NCI-H226 (cell line): ENCODE measurements at regions not wholly inside any gene's neighbourhood (a gene's known extent, or its start where the extent isn't known, plus 50 kb on each side); places are given as distances from the start of the nearest gene placed in this dataset.

ENCODE experiments used
- DNase-seq: peaks from one replicate; pipeline ENCODE4 v3.0.0-alpha.2; 2015

DNA sequence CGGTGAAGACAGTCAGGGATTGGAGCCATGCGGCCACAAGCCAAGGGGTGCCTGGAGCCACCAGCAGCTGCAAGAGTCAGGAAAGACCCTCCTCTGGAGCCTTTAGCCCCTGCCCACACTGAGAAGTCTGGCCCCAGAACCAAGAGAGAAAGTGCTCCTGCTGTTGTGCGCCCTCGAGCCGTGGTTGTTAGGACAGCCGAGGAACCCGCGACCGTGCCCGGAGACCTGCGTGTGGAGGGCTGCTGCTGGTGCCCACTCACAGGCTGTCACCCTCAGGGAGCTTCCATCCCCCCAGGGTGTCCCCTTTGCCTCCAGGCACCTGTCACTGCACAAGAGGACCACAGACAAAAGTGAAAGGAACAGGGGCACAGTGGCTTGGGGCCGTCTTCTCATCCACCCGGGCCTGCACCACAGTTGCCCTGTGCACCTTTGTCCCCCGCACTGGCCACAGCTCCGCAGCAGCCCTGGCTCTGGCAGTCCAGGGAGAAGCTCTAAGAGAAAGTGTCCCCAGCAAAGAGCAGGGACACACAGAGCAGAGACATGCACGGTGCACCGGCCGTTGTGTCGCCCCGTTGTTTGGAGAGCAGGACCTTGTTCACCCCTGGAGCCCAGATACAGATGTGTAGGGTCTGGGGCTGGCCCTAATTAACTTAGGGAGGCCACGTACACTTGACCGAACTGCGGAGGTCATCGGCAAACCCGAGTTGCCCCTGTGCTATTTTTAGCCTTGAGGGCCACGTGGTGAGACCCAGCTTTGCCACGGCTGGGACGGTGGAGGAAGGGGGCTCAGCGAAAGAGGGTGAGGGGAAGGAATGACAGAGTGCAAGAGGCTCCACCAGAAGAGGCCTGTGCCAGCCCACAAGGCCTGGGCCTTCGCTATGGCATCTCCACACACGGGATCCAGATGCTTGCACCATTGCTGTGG lies 329.2 kb downstream of the C16orf95 start:
- no peak for DNase-seq

DNA sequence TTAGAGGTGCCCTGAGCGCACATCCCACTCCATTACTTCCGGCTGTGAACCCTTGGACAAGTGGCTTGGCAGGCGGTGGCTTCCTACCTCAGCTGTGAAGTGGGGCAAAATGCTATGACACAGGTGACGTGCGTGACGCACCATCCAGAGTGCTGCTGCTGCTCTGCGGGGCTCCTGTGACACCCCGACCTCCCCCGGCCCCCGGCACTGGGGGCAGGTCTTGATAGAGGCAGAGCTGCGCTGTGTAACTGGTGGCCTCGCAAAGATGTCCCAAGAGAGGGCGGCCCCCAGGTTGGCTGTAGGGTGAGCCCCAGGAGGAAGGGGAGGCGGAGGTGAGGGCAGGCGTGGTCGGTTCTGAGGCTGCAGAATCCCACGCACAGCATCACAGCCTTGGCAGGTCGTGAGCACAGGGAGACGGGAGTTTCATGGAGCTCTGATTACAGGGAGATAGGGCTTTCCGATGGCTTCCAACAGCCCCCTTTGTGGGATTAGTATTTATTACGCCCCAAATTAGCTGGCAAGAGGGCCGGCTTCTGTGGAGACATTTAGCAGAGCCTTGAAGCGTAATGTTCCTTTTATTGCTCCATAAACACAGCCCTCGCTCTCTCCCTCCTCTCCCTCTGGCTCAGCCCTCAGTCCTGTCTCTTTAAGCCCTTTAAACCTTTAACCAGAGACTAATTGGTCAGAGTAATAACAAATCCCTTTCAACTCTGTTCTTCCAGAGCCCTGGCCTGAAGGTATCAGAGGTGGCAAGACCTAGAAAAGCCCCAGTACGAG lies 328.1 kb downstream of the C16orf95 start:
- DNase-seq: no peak

DNA sequence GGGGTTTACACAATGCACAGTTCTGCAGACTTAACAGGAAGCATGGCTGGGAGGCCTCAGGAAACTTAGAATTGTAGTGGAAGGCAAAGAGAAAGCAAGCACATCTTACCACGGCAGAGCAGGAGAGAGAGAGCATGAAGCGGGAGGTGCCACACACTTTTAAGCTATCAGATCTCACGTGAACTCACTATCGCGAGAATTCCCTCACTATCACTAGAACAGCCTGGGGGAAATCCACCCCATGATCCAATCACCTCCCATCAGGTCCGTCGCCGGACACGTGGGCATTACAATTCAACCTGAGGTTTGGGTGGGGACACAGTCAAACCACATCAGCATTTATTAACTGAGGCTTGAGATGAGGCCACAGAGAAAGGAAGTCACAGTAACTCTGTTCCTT lies 326.7 kb downstream of the C16orf95 start:
- no peak for DNase-seq

DNA sequence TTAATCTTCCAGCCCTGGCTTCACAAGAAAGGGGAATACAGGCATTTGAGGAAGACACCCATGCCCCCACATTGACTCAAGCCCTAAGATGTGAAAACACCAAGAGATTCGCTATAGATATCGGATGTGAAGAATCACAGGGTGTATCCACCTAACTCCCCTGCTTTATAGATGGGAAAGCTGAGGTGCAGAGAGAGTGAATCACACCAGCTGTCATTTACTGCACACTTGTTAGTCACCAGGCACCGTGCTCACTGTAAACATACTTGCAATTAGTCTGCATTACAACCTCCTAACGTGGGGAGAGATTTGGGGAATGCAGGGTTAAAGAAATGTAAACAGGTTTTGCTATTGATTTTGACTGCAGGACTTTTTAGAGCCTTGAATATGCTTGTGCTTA lies 325.5 kb downstream of the C16orf95 start:
- DNase-seq: peak; percentile 26

DNA sequence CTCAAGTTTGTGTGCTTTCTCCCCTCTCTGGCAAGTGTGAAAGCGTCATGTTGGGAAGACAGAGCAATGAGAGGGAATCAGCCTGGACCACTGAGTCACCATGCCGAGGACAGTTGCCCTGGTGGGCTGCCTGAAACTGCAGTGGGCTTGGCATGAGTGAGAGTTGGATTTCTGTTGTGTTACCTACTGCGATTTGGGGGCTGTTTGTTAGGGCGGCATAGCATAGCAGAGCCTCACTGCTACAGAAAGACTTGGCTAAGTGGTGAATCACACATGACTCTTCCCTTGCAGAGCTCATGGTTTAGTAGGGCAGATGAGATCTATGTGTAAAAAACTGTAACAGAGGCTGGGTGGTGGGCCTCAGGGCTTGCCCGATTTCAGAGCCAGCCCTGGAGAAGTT lies 324.6 kb downstream of the C16orf95 start:
- no peak for DNase-seq

DNA sequence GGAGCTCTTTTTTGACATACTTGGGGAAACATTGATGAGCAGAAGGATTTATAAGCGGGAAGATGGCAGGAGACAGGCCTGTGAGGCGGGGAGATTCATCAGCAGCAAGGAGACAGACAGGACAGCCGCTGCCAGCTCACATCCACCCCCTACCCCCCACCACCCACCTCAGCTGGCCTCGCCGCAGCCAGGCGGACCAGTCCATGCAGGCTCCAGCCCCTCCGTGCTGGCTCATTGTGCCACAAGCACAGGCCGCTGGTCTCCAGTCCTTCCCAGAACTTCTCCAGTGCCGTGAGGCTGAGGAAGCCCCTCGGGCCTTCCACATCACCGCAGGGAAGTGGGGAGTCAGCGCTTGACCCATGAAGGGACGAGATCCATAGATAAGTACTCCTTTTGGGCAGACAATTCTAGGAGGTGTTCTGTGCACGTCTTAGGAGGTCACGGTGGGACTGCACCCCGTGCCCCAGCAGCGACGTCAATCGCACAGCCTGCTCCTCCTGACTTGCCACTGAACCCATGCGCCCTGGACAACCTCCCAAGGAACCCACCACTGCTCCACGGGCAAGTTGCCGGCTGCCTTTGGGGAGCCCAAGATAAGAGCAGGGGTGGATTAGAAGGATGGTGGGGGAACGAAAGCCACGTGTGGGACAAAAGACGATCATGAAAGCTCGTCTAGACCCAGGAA lies 323.6 kb downstream of the C16orf95 start:
- DNase-seq: no peak

DNA sequence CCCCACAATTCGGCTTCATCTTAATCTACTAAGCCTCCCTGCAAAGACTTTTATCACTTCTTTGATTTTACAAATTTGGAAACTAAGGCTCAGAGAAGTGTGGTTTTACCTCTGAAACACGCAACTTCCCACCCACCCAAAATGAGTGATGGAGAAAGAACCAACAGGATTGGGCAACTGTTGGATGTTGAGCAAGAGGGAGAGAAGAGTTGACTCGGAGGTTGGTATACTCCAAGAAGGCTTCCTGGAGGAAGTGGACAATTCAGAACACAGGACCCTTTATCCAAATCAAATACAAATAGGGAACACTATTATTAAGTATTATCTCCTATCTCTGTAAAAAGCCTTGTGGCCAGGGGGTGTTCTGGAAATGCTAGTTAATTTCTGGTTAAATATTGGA lies 323.0 kb downstream of the C16orf95 start:
- DNase-seq: no peak

DNA sequence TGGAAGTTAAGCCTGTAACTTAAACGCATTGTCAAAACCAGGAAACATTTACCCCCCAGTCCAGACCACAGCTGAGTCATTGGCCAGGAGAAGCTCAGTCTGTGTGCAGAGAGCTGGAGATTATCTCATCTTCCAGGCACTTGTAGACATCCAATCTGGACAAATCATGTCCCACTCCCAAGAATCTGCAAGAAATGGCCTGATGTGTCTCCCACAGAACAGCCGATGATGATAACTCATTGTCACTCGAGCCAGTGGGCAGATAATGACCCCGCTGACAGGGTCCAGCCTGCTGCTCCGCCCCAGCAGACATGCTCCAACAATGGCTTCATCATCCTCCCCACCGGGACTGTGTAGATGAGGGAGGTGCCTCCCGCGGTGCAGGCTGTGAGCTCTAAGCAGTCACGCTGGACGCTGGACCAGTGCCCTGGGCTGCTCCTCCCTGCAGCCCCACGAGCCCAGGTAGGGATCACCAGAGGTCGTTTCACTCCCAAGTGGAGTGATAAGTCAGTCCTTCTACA lies 322.5 kb downstream of the C16orf95 start:
- DNase-seq: peak; percentile 90

DNA sequence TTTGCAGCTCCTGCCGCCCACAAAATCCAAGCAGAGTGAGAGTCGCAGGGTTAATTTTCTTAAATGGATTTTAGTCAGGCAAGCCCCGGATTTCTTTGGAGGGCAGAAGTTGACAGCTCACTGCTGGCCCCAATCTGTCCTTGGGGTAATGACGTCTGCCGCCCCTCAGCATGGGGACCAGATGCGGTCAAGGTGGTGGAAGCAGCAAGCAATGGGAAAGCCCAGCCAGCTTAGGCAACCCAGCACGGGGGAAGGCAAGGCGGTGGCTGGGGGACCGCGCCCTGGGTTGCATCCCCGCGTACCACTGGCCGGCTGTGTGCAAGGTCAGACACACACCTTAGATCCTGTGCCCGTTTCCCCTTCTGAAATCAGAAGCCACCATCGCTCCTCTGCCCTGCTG lies 321.7 kb downstream of the C16orf95 start:
- no peak for DNase-seq

DNA sequence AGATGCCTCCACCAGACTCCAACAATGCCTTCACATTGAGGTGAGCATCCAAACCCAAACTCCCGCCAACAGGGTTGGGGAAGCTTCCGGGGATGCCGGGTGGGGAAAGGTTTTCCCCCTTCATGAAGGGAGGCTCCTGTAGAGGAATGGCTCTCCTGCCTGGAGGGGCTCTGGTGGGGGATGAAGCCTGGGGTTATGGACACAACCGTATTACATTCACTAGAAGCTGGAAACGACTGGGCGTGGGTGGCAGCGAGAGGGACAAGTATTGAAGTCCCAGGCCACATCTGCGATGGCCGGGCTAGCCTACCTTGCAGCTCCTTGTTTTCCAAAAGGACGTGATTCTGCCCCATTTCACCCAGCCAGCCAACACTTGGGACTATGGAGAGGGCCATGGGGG lies 321.1 kb downstream of the C16orf95 start:
- DNase-seq: no peak

DNA sequence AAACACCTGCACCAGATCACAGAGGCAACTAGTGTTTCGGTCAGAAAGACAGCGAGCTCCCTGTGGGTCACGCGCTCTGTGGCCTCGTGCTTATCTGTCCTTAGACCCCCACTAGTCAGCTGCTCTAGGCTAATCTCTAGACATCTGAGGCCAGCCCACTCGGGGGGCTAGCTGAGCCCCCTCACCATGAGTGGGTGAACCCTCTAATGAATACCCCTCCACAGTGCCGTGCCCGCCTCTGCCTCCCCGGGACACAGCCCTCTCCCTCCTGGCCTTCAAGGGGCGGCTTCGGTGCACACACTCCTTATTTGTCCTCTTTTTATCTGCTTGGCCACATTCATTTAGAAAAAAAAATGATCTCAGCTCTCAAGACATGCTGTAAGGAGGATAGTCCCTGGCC lies 320.1 kb downstream of the C16orf95 start:
- no peak for DNase-seq

DNA sequence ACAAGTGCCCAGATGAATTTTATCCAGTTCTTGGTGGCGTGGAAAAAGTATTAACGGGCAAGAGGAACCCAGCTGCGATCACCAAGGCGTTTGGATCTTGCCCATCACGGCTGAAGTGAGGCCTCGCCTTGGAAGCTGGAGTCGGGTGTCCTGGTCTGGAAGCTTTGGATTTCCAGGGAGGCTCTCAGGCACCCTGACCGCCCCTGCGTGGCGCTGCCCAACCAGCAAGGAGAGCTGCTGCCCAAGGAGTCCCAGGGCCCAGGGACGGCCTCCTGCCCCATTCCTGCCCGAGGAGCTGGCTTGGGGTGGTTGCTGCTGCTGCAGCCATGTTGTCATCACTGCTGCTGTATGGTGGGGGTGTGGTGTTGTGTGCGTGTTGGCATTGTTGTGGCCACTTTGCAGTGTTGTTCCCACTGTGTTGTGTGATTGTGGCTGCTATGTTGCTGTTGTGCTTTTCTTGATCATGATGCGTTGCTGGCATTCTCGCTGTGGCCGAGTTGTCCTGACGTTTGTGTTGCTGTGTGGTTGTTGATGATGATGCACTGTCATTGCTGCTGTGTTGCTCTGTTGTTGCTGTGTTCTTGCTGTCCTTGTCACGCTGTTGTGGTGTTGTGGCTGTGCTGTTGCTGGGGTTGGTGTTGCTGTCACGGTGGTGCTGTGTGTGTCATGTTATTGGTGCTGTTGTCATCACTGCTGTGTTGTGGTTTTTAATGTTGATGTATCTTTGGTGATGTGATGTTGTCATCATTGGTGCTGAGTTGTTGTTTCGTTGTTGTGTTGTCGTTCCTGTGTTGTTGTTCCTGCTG lies 318.8 kb downstream of the C16orf95 start:
- no peak for DNase-seq

DNA sequence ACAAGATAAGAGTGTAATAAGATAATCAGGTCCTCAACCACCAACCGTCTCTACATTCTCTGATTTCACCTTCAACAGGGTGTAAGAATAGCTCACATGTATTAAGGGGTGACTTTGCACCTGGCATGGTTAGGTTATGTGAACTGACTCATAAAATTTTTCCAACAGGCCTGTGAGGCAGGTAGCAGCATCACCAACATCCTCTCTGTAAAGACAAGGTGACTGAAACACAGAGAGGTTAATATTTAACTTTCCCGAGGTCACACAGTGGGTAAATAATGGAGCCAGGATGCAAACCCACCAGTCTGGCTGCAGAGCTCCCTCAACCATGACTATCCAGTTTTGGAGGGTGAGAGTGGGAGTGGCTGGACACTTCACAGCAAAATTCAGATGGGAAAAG lies 317.2 kb downstream of the C16orf95 start:
- DNase-seq: no peak

DNA sequence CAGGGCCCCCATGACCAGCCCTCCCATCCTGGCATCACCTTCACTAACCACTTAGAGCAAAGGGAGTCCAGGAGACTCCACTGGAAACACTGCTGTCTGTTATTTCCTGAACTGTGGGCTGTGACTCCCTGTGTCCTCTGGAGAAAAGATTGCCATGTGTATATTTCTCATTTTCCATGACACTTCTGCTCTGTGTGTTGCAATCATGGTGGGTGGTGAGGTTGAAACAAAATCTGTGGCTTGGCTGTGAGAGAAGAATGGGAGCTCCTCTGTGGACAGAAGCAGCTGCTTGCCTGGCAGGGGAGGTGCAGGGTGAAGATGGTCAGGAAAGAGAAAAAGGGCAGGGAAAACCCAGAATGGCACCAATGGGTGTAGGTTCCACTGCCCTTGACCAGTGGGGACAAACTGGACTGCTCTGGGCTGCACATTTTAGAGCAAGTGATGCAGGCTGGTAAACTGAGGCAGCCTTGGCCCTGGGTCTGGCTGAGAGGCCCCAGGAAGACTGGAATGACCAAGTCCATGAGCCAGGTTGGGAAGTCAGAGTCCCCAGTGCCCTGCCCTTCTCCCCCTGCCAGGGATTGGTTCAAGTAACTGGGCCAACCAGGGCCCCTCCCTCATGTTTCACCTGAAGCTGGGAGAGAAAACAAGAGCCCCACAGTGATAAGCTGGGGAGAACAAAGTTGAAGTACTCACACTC lies 314.3 kb downstream of the C16orf95 start:
- no peak for DNase-seq

DNA sequence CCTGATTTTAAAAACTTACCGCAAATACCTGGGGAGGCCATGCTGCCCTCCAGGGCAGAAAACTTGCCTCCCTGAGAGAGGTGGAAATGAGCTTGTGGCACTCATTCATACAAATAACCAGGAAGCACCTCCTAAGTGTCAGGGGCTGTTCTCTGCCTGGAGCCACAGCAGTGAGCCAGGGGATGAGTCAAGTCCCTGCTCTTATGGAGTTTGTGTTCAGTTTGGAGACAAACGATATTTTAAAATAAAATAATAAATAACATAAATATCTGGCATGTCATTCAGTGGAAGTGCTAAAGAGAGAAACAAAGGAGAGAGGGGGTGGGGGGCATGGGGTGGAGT lies 313.8 kb downstream of the C16orf95 start:
- no peak for DNase-seq

DNA sequence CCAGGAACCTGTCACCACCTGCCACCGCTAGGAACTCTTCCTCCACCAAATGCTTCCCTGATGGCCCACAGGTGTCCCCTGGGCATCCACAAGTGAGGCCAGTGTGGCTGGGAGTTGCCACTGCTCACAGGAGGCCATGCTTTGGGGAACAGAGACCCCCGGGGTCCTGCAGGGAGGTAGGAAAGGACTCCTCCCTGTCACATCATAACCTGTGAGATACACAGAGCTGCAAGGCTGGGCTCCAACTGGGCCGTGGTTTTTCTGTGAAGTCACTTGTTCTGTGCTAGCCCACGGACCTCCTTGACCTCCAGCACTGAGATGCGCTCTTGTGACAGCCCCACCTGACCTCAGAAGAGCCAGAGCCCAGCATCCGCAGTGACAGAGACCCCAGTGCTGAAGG lies 311.2 kb downstream of the C16orf95 start:
- no peak for DNase-seq

DNA sequence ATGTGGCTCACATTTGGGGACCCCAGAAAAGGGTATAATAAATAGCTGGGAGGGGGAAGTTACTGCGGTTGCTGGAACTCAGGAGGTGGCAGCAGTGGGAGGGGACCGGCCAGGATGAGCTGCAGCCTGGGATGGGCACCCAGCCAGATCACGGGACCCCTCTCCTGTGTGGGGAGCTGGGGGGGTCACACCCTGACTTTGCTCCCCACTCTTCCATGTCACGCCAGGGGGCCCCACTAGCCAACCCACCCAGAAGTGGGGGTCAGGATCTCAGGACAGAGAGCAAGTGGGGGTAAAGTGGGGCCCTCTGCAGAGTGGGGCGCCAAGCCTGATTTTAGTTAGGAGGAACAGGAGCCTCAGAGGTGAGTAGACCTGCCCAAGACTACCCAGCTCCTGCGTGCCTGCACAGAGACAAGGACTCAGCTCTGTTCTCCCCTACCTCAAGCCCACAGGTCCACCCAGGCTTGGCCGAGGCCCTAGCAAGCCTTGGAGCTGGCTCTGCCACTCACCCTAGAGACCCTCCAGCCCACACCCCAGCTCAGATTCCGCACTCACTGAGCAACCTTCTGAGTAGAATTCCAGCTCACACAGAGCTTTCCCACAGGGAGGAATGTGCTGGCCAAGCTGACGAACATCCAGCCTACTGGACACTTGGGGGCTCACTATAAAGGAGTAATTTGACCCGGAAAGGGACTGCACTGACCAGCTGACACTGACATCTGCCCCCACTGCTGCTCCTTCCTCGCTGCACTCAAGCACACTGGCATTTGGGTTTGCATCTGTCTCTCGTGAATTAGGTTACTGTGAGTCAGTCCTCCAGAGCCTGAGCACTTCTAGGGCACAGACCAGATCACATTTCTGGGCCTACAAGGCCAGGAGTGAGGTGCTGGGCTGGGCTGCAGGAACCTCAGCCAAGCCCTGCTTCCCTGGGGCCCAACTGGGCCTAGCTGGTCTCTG lies 310.1 kb downstream of the C16orf95 start:
- DNase-seq: no peak

DNA sequence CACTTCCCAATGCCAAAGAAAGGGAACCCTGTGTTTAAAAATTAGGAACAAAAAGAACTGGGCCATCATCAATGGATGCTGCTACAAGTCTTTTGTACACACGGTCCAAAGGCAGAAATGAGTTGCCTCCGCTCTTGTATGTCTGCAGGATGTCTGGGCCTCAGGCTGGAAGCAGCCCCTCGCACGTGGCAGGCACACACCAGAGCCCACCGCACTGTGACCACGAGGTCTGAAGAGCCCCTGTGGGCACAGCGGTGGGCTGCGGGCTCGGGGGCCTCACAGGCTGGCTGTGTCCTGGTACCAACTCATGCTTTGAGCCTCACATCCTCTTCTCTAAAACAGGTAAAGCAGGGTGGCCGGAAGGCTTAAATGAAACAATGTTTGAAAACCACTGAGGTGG lies 309.3 kb downstream of the C16orf95 start:
- no peak for DNase-seq

DNA sequence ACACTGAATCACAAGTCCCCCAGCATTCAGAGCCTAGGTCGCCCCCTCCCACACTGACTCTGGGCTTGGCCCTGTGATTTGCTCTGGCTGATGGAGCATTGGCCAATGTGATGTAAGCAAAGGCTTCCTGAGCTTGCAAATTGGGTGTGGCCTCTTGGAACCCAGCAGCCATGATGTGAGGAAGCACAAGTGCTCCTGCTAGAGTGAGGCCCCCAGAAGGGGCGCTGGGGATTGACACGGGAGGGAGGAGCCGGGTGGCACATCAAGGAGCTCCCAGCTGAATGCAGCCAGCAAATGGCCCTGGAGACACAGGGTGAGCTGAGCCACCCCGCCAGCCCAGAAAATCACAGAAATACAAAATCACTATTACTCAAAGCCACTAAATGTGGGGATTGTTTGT lies 308.5 kb downstream of the C16orf95 start:
- no peak for DNase-seq
